Mesenchymal stem cell (in vitro differentiated cells and primary cell): ENCODE measurements at regions not wholly inside any gene's neighbourhood (a gene's known extent, or its start where the extent isn't known, plus 50 kb on each side); places are given as distances from the start of the nearest gene placed in this dataset.

Experiments
- DNase-seq: peaks from one replicate; pipeline ENCODE4 v3.0.0-alpha.2; 2013
- H2AFZ ChIP-seq: one replicate; pipeline ENCODE4 v1.6.1; 2013; ENCODE audit warnings: low read depth, mild to moderate bottlenecking, control low read depth, inconsistent platforms, low read length, moderate library complexity
- H2AK5ac ChIP-seq: 2 replicates; pipeline ENCODE4 v1.6.1; 2013; ENCODE audit warnings: low read length, moderate library complexity, mild to moderate bottlenecking, inconsistent platforms; ENCODE audit not compliant: severe bottlenecking
- H2BK120ac ChIP-seq: one replicate; pipeline ENCODE4 v1.6.1; 2013; ENCODE audit warnings: low read depth, mild to moderate bottlenecking, inconsistent platforms, low read length, moderate library complexity
- H2BK12ac ChIP-seq, 2 experiments: one replicate each; pipeline ENCODE4 v1.6.1; 2013; ENCODE audit warnings: inconsistent platforms in 2 of 2, low read length in 2 of 2, mild to moderate bottlenecking in 2 of 2, moderate library complexity in 2 of 2, control low read depth in 1 of 2
- H2BK15ac ChIP-seq: one replicate; pipeline ENCODE4 v1.6.1; 2013; ENCODE audit warnings: mild to moderate bottlenecking, low read depth, inconsistent platforms; ENCODE audit not compliant: poor library complexity, severe bottlenecking
- H2BK5ac ChIP-seq: 2 replicates; pipeline ENCODE4 v1.6.1; 2013; ENCODE audit warnings: low read depth, mild to moderate bottlenecking, low read length, control low read depth, inconsistent platforms; ENCODE audit not compliant: poor library complexity, severe bottlenecking
- H3K14ac ChIP-seq, 2 experiments: one replicate each; pipeline ENCODE4 v1.6.1; 2013; ENCODE audit warnings: inconsistent platforms in 2 of 2, low read length in 2 of 2, control low read depth in 1 of 2, mild to moderate bottlenecking in 1 of 2, moderate library complexity in 1 of 2
- H3K18ac ChIP-seq, 2 experiments: one replicate each; pipeline ENCODE4 v1.6.1; 2013; ENCODE audit warnings: inconsistent platforms in 2 of 2, low read length in 2 of 2, control low read depth in 1 of 2, low read depth in 1 of 2, mild to moderate bottlenecking in 1 of 2
- H3K23ac ChIP-seq, 2 experiments: one replicate each; pipeline ENCODE4 v1.6.1; 2013; ENCODE audit warnings: inconsistent platforms in 2 of 2, low read length in 2 of 2, mild to moderate bottlenecking in 2 of 2, moderate library complexity in 2 of 2, control low read depth in 1 of 2
- H3K27ac ChIP-seq: 2 replicates; pipeline ENCODE4 v1.5.1; 2013; ENCODE audit warnings: mild to moderate bottlenecking, moderate library complexity, low read length, control low read depth, inconsistent platforms; ENCODE audit not compliant: poor library complexity, severe bottlenecking
- H3K27me3 ChIP-seq, 2 experiments: 2 replicates each; pipeline versions ENCODE4 v1.6.1 to v1.7.0; 2013; ENCODE audit warnings: low read length in 2 of 2, mild to moderate bottlenecking in 2 of 2, moderate library complexity in 2 of 2, control low read depth in 1 of 2, inconsistent platforms in 1 of 2; ENCODE audit not compliant: control insufficient read depth in 1 of 2, insufficient read depth in 1 of 2
- H3K36me3 ChIP-seq, 2 experiments: 2 replicates each; pipeline versions ENCODE4 v1.6.1 to v1.7.0; 2013; ENCODE audit warnings: low read length in 2 of 2, control low read depth in 1 of 2, inconsistent platforms in 1 of 2, low read depth in 1 of 2, mild to moderate bottlenecking in 1 of 2; ENCODE audit not compliant: insufficient read depth in 2 of 2, control insufficient read depth in 1 of 2
- H3K4ac ChIP-seq, 2 experiments: one replicate each; pipeline ENCODE4 v1.6.1; 2013; ENCODE audit warnings: inconsistent platforms in 2 of 2, low read length in 2 of 2, mild to moderate bottlenecking in 2 of 2, moderate library complexity in 2 of 2, control low read depth in 1 of 2, low read depth in 1 of 2
- H3K4me1 ChIP-seq: 2 replicates; pipeline ENCODE4 v1.6.1; 2013; ENCODE audit warnings: low read depth, low read length, control low read depth; ENCODE audit not compliant: control insufficient read depth, insufficient read depth
- H3K4me2 ChIP-seq: 2 replicates; pipeline ENCODE4 v1.6.1; 2013; ENCODE audit warnings: low read length, mild to moderate bottlenecking, inconsistent platforms; ENCODE audit not compliant: poor library complexity, severe bottlenecking
- H3K4me3 ChIP-seq, 2 experiments: 2 replicates each; pipeline versions ENCODE4 v1.5.1 to v1.7.0; 2013; ENCODE audit warnings: low read length in 2 of 2, mild to moderate bottlenecking in 2 of 2, control low read depth in 1 of 2, low read depth in 1 of 2; ENCODE audit not compliant: insufficient read depth in 1 of 2
- H3K79me1 ChIP-seq: replicated peaks from 2 replicates; pipeline ENCODE4 v1.6.1; 2013; ENCODE audit warnings: mild to moderate bottlenecking, control low read depth, low read length, inconsistent platforms; ENCODE audit not compliant: poor library complexity, severe bottlenecking
- H3K9ac ChIP-seq: 2 replicates; pipeline ENCODE4 v1.7.0; 2013; ENCODE audit warnings: mild to moderate bottlenecking, low read length, moderate library complexity
- H3K9me3 ChIP-seq: 2 replicates; pipeline ENCODE4 v1.7.0; 2013; ENCODE audit warnings: mild to moderate bottlenecking, low read length; ENCODE audit not compliant: control insufficient read depth
- H4K8ac ChIP-seq: one replicate; pipeline ENCODE4 v1.6.1; 2013; ENCODE audit warnings: inconsistent platforms, mild to moderate bottlenecking, low read length, moderate library complexity
- H4K91ac ChIP-seq: one replicate; pipeline ENCODE4 v1.6.1; 2013; ENCODE audit warnings: mild to moderate bottlenecking, low read length, inconsistent platforms
- WGBS: methylation state at CpG from one replicate; pipeline ENCODE4 v1.1.7; 2013; ENCODE audit warnings: mixed read lengths; 5-methylcytosine and 5-hydroxymethylcytosine counted together

GRCh38 chr9:25904701-25905100 lies 226.5 kb upstream of the TUSC1 start:
- no peak for DNase-seq
- Histone ChIP-seq H3K4ac (no peak overlapping the region), H2BK120ac (no peak overlapping the region), H3K14ac (no peak overlapping the region), H3K36me3 (no peaks in the 10 kb centered on the region), H2AK5ac (no peak overlapping the region), H3K4me2 (no peak overlapping the region), H4K8ac (no peak overlapping the region), H2BK12ac (no peak overlapping the region), H3K9ac (no peak overlapping the region), H2AFZ (no peak overlapping the region), H3K27ac (no peak overlapping the region), H3K18ac (no peak overlapping the region), H3K79me1 (no peaks in the 10 kb centered on the region), H3K9me3 (no peaks in the 10 kb centered on the region), H3K4me1 (no peaks in the 10 kb centered on the region), H4K91ac (no peak overlapping the region), H2BK5ac (no peak overlapping the region), H3K27me3 (no peaks in the 10 kb centered on the region), H3K23ac (no peak overlapping the region), H2BK15ac (no peak overlapping the region), H3K4me3 (no peak overlapping the region)
- WGBS: no CpG with 5 or more reads among the region's 1 CpG

DNA sequence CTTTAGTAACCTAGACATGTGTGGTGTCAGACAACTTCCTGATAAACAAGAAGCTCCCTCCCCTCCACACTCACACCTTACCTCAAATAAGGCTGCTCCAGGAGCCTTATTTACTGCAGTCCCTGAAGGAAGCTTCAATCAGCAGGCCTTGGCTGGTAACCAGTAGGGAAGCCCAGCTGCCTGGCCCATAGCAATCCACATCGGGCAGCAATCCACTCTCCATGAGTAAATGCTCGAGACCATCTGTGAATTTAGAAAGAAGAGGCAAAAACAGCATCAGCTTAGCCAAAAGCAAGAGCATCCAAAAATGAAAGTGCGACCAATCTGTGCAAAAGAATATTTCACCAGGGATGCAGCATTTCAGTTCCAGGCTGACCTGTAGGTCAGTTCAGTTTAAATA lies 213.3 kb upstream of the TUSC1 start:
- Histone ChIP-seq H3K4me3 (no peak overlapping the region), H3K79me1 (no peaks in the 10 kb centered on the region)

GRCh38 chr9:25889661-25890060 lies 211.4 kb upstream of the TUSC1 start:
- DNase-seq: no peak
- Histone ChIP-seq H3K4me1 (no peaks in the 10 kb centered on the region), H2BK12ac (no peak overlapping the region), H3K23ac (no peak overlapping the region), H4K91ac (no peak overlapping the region), H2BK5ac (no peak overlapping the region), H3K9ac (no peak overlapping the region), H3K14ac (no peak overlapping the region), H2AFZ (no peak overlapping the region), H3K18ac (no peak overlapping the region), H3K27ac (no peak overlapping the region), H3K4me3 (no peak overlapping the region), H3K27me3 (no peaks in the 10 kb centered on the region), H2AK5ac (no peak overlapping the region), H3K4me2 (no peak overlapping the region), H3K4ac (no peak overlapping the region), H3K9me3 (no peaks in the 10 kb centered on the region), H3K36me3 (no peaks in the 10 kb centered on the region), H2BK15ac (no peak overlapping the region), H3K79me1 (no peaks in the 10 kb centered on the region), H2BK120ac (no peak overlapping the region), H4K8ac (no peak overlapping the region)
- no CpG with 5 or more reads among the region's 1 CpG for WGBS

More for the DNA sequence above, 213.3 kb upstream of the TUSC1 start:
- H2AFZ ChIP-seq: no peak overlapping the region
- no peak overlapping the region for H3K4ac ChIP-seq
- no peak overlapping the region for H3K9ac ChIP-seq
- no peak overlapping the region for H3K14ac ChIP-seq
- H3K23ac ChIP-seq: no peak overlapping the region
- H4K91ac ChIP-seq: no peak overlapping the region
- H2BK12ac ChIP-seq: no peak overlapping the region
- H2BK5ac ChIP-seq: no peak overlapping the region
- no peaks in the 10 kb centered on the region for H3K9me3 ChIP-seq
- H3K4me1 ChIP-seq: no peaks in the 10 kb centered on the region
- no peak overlapping the region for H2BK15ac ChIP-seq
- H3K36me3 ChIP-seq: no peaks in the 10 kb centered on the region
- no peaks in the 10 kb centered on the region for H3K27me3 ChIP-seq
- no peak overlapping the region for H3K4me2 ChIP-seq
- no peak overlapping the region for H2AK5ac ChIP-seq
- WGBS: 86% methylated on average over 3 of the region's 3 CpGs
- H3K18ac ChIP-seq: no peak overlapping the region
- no peak overlapping the region for H4K8ac ChIP-seq
- no peak for DNase-seq
- H2BK120ac ChIP-seq: no peak overlapping the region
- no peak overlapping the region for H3K27ac ChIP-seq

GRCh38 chr9:25876248-25876647 lies 198.0 kb upstream of the TUSC1 start:
- Histone ChIP-seq H2BK12ac (no peak overlapping the region), H3K36me3 (no peaks in the 10 kb centered on the region), H3K18ac (no peak overlapping the region), H2BK15ac (no peak overlapping the region), H2BK120ac (no peak overlapping the region), H3K4me3 (no peak overlapping the region), H3K4me1 (no peaks in the 10 kb centered on the region), H2AK5ac (no peak overlapping the region), H3K9me3 (peaks cover 19% of the 10 kb centered on the region), H4K91ac (no peak overlapping the region), H4K8ac (no peak overlapping the region), H3K27me3 (no peaks in the 10 kb centered on the region), H2AFZ (no peak overlapping the region), H3K27ac (no peak overlapping the region), H2BK5ac (no peak overlapping the region), H3K23ac (no peak overlapping the region), H3K14ac (no peak overlapping the region), H3K79me1 (no peaks in the 10 kb centered on the region), H3K9ac (no peak overlapping the region), H3K4me2 (no peak overlapping the region), H3K4ac (no peak overlapping the region)
- no CpG with 5 or more reads among the region's 1 CpG for WGBS
- DNase-seq: no peak
